HG03139 (cell line): ENCODE measurements at regions not wholly inside any gene's neighbourhood (a gene's known extent, or its start where the extent isn't known, plus 50 kb on each side); places are given as distances from the start of the nearest gene placed in this dataset.
"Not testable (repeated sequence)": the region's sequence is repeated elsewhere in the genome, so short reads cannot be mapped to it uniquely, and the experiment has no call there.

ENCODE experiments used
- ATAC-seq: cut with Tn5 transposase; IDR thresholded peaks from one replicate; pipeline ENCODE4 v1.9.1; 2021; ENCODE audit not compliant: unreplicated experiment

DNA sequence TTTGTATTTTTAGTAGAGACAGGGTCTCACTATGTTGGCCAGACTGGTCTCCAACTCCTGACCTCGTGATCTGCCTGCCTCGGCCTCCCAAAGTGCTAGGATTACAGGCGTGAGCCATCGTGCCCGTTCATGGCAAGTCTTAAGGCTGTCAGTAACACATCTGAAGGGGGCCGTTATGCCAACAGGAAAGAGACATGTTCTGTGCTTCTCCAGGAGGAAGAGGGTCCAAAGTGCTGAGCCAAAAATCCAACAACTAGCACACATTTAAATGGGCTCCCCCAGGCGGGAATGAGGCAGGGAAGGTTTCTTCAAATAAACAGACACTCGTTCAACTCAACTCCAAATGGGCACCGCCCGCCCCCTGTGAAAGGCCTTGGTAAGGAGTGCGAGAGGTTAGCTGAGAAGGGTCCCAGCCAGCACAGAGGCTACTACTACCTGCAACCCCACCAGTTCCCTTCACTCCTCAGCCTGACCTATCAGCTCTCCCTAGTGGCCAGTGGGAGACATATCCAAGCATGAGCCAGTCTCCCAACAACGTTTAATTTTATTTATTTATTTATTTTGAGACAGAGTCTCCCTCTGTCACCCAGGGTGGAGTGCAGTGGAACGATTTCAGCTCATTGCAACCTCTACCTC, 84.1 kb upstream of the DMRT1 start:
- ATAC-seq, result no peak

DNA sequence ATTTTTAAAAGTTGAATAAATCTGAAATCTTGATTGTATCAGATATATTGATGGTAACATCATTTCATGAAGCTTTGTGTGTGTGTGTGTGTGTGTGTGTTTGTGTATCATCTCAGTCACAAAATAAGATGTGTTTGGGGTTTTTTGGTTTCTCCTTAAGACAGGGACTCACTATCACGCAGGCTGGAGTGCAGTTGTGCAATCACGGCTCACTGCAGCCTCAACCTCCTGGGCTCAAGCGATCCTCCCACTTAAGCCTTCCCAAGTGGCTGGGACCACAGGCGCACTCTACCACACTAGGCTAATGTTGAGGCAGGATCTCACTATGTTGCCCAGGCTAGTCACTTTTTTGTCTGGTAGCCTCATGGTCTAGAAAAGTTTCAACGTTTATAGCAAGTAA, 83.4 kb upstream of the DMRT1 start:
- ATAC-seq, result no peak

- ATAC-seq, result no peak
Observed at GRCh38 chr9:759541-759940, 82.0 kb upstream of the DMRT1 start.

DNA sequence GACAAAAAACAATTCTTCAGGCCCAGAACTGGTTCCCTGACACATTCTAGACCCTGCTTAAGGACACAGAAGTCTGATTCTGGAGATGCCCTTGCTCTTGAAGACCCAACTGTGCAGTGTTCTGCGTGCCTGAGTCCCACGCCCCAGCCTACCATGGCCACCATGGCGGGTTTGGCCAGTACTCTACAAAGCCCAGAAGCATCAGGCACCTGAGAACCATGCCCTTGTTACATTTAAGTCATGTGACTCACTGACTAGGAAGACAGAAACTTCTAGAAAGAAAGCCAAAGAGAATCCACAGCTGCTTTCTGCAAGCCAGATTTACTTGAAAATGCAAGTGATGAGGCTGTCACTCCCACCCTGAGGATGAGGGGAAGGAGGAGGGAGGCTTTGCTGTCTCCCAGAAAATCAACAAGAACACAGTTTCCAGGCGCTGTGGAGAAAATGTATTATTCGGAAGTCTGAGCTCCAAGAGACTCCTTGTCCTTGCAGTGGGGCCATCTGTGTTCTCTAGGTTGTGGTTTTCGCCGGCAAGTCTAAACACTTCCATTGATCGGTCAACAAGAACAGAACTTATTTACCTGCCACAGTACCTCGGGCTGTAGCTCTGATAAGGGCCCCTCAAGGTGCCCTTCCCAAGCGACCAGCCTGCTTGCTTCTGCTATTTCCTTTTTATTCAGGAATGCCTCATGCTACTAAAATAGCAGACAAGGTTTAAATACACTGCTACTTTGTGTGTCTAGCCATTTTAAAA, 81.3 kb upstream of the DMRT1 start:
- ATAC-seq, result no peak

GRCh38 chr9:761176-761792, 80.2 kb upstream of the DMRT1 start:
- ATAC-seq, result no peak

GRCh38 chr9:761793-762560, 79.5 kb upstream of the DMRT1 start:
- ATAC-seq, result no peak

DNA sequence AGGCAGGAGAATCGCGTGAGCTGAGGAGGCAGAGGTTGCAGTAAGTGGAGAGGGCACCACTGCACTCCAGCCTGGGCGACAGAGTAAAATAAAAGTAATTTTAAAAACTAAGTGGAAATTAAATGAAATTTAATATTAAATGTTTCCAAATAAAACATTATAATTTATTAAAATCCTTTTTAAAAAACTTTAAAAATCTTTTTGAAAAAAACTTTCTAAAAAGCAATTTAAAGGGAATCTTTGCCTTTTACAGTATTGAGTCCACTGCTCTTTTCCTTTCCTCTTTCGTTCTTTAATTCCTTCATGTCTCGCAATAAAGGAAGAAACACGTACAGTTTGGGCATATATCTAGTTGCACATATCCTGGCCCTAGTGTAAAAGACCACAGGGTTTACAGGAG, 77.8 kb upstream of the DMRT1 start:
- ATAC-seq, result no peak

GRCh38 chr9:764105-764524, 77.4 kb upstream of the DMRT1 start:
- ATAC-seq, result peak; percentile 60

GRCh38 chr9:764986-765385, 76.5 kb upstream of the DMRT1 start:
- ATAC-seq, result no peak

- not testable (repeated sequence) for ATAC-seq
Observed at GRCh38 chr9:767061-767561, 74.4 kb upstream of the DMRT1 start.

GRCh38 chr9:776086-776485, 65.4 kb upstream of the DMRT1 start:
- ATAC-seq, result no peak

GRCh38 chr9:777978-778377, 63.5 kb upstream of the DMRT1 start:
- no peak for ATAC-seq

- no peak for ATAC-seq
Observed at GRCh38 chr9:784202-784601, 57.3 kb upstream of the DMRT1 start.

GRCh38 chr9:784916-785315, 56.6 kb upstream of the DMRT1 start:
- no peak for ATAC-seq

- no peak for ATAC-seq
Observed at GRCh38 chr9:785997-786396, 55.5 kb upstream of the DMRT1 start.

DNA sequence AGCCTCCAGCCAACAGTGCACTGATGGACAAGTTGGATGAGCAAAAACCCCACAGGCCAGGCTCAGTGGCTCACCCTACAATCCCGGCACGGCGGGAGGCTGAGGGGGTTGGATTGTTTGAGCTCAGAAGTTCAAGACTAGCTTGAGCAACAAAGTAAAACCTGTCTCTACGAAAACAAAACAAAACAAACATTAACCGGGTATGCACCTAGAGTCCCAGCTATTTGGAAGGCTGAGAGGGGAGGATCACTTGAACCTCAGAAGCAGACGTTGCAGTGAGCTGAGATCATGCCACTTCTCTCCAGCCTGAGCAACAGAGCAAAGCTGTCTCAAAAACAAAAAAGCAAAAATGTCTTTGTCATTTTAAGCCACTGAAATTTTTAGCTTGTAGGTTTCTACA, 55.1 kb upstream of the DMRT1 start:
- no peak for ATAC-seq

DNA sequence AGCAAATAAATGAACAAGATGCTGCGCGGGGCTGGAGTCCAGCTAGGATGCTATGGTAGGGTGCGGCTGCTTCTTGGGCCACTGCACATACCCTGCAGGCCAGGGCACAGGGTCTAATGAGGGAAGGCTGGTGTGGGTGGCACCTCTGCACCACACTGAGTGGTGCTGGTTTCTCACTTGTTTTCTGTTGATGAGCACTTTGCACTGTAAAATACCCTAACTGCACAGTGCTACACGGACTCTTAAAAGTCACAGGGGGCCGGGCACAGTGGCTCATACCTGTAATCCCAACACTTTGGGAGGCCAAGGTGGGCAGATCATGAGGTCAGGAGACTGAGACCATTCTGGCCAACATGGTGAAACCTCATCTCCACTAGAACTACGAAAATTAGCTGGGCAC, 52.7 kb upstream of the DMRT1 start:
- no peak for ATAC-seq
